ENCODE measurements at regions not wholly inside any gene's neighbourhood (a gene's known extent, or its start where the extent isn't known, plus 50 kb on each side); places are given as distances from the start of the nearest gene placed in this dataset.

DNA sequence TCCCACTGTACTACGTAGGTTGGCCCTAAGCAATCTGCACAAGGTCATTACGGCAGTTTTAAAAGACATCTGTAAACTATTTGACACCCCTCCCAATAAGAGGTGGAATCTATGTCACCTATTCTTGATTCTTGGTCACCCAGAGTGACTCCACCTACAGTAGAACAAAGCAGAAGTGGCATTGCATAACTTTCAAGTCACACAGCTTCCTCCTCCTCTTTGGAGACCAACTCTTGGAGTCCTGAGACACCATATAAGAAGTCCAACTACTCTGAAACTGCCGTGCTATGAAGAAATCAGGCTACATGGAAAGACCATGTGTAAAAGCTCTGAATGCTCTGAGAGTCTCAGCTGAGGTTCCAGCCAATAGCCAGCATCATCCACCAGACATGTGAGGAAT is 253.5 kb upstream of the CDH20 start:
- H3K4me1 ChIP-seq (ENCODE audit: control insufficient read depth, insufficient read depth, low read length) = no peaks in the 10 kb centered on the region
- no peak overlapping the region for H2AK5ac ChIP-seq (ENCODE audit: low read depth, low read length)
- H2AFZ ChIP-seq (replicated peaks; ENCODE audit: low read length, poor library complexity) = no peak overlapping the region
- no peak overlapping the region for H3K9ac ChIP-seq (ENCODE audit: low read depth, low read length)
- H4K91ac ChIP-seq (ENCODE audit: insufficient read depth, low read depth, low read length) = no peak overlapping the region
- in situ Hi-C loops (cut with MboI; ENCODE audit: low sequenced_read_pairs) (no loop called here), intact Hi-C loops (cut with micrococcal nuclease) (no loop called here), dilution Hi-C loops (cut with HindIII; ENCODE audit: low sequenced_read_pairs, unreplicated experiment) (no loop called here)
- H2AK9ac ChIP-seq (replicated peaks; ENCODE audit: low read depth, low read length, poor library complexity) = no peak overlapping the region
- H3K4me2 ChIP-seq (ENCODE audit: low read depth, low read length) = no peak overlapping the region
- 80% methylated on average over 1 of the region's 3 CpGs; no CpG with 5 or more reads in 1 of the 2 experiments for WGBS, 2 experiments (ENCODE audit: extremely low coverage in 2 of 2, insufficient read length in 1 of 2)
- H3K4ac ChIP-seq (ENCODE audit: low read depth, low read length) = no peak overlapping the region
- no peaks in the 10 kb centered on the region for H3K27me3 ChIP-seq (ENCODE audit: control insufficient read depth, insufficient read depth, low read length)
- no peak overlapping the region for H2BK20ac ChIP-seq (ENCODE audit: low read depth, low read length)
- no peaks in the 10 kb centered on the region for H3K79me1 ChIP-seq (ENCODE audit: low read depth in 1 of 2, low read length in 2 of 2)
- no peak for ATAC-seq (ENCODE audit: low read depth)
- TF ChIP-seq BHLHE40 (IDR thresholded peaks at IDR 0.05; ENCODE audit: low read depth, low read length) = no peak
- no peak for TF ChIP-seq CEBPB (IDR thresholded peaks at IDR 0.05; ENCODE audit: low read depth, low read length)
- TF ChIP-seq, protein P1, sequence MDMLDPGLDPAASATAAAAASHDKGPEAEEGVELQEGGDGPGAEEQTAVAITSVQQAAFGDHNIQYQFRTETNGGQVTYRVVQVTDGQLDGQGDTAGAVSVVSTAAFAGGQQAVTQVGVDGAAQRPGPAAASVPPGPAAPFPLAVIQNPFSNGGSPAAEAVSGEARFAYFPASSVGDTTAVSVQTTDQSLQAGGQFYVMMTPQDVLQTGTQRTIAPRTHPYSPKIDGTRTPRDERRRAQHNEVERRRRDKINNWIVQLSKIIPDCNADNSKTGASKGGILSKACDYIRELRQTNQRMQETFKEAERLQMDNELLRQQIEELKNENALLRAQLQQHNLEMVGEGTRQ (IDR thresholded peaks at IDR 0.05; ENCODE audit: low read depth, low read length) = no peak
- TF ChIP-seq, protein P2, sequence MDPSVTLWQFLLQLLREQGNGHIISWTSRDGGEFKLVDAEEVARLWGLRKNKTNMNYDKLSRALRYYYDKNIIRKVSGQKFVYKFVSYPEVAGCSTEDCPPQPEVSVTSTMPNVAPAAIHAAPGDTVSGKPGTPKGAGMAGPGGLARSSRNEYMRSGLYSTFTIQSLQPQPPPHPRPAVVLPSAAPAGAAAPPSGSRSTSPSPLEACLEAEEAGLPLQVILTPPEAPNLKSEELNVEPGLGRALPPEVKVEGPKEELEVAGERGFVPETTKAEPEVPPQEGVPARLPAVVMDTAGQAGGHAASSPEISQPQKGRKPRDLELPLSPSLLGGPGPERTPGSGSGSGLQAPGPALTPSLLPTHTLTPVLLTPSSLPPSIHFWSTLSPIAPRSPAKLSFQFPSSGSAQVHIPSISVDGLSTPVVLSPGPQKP (IDR thresholded peaks at IDR 0.05; ENCODE audit: borderline replicate concordance, low read depth, low read length) = no peak
- TF ChIP-seq RFX5 (IDR thresholded peaks at IDR 0.05; ENCODE audit: low read depth, low read length) = no peak
- TF ChIP-seq RCOR1 (IDR thresholded peaks at IDR 0.05; ENCODE audit: insufficient replicate concordance, low read length) = no peak
- no peak for TF ChIP-seq MAZ (IDR thresholded peaks at IDR 0.05; ENCODE audit: borderline replicate concordance, low read depth, low read length)
- no peak overlapping the region for H2BK15ac ChIP-seq (ENCODE audit: low read depth, low read length)
- no peak overlapping the region for H4K8ac ChIP-seq (ENCODE audit: low read depth in 2 of 2, low read length in 2 of 2)
- no peaks in the 10 kb centered on the region for H3K36me3 ChIP-seq (ENCODE audit: control insufficient read depth, insufficient read depth, low read length)
- H3K4me3 ChIP-seq (ENCODE audit: insufficient read depth, low read depth, low read length) = no peak overlapping the region
- H3K27ac ChIP-seq (ENCODE audit: insufficient read depth, low read length) = no peak overlapping the region
- no peak overlapping the region for H3K23ac ChIP-seq (ENCODE audit: low read depth, low read length)
- no peak overlapping the region for H3K14ac ChIP-seq (replicated peaks; ENCODE audit: low read depth, low read length)
- no peak overlapping the region for H2BK120ac ChIP-seq (ENCODE audit: low read depth, low read length)
- H3K9me3 ChIP-seq (ENCODE audit: control insufficient read depth, insufficient read depth, low read length) = peaks cover 3% of the 10 kb centered on the region; the same call in 1 of the 2 replicates
- BruUV-seq (replicated peaks) = no TSS peak
- no peak overlapping the region for H2BK5ac ChIP-seq (ENCODE audit: low read depth, low read length, poor library complexity, severe bottlenecking)
- no peaks in the 10 kb centered on the region for H3K9me1 ChIP-seq (ENCODE audit: insufficient read depth, low read length)
- DNase-seq = no peak
- no peak overlapping the region for H4K5ac ChIP-seq (ENCODE audit: low read depth, low read length)
- ChIA-PET POLR2A (ENCODE audit: unreplicated experiment) (no interaction called here), CTCF (no interaction called here)
- H4K20me1 ChIP-seq (ENCODE audit: insufficient read depth, low read length) = no peaks in the 10 kb centered on the region
- no peak overlapping the region for H3K56ac ChIP-seq (ENCODE audit: extremely low read depth, insufficient read depth, low read length)
- no peak overlapping the region for H3K18ac ChIP-seq (ENCODE audit: low read depth, low read length)

Data from IMR-90 (cell line).